Lower leg skin (tissue), 4 donors: ENCODE measurements at regions not wholly inside any gene's neighbourhood (a gene's known extent, or its start where the extent isn't known, plus 50 kb on each side); places are given as distances from the start of the nearest gene placed in this dataset.

Source experiments
- DNase-seq, 2 donors: peaks; one replicate each; pipeline ENCODE4 v3.0.0-alpha.2; 2019; ENCODE audit warnings: low spot score in 2 of 2
- H3K4me3 ChIP-seq: fragments of 200-600 bp; sonication (generic); 2 replicates; pipeline ENCODE4 v1.5.1; 2017; ENCODE audit warnings: mild to moderate bottlenecking, low read depth; ENCODE audit not compliant: poor library complexity, severe bottlenecking
- CTCF ChIP-seq, 3 donors: fragments of 450-650 bp; IDR thresholded peaks; one replicate each; pipeline ENCODE4 v1.5.1; 2016; ENCODE audit warnings: antibody characterized with exemption in 3 of 3, mild to moderate bottlenecking in 3 of 3, moderate library complexity in 2 of 3
- POLR2A ChIP-seq, 2 donors: fragments of 450-650 bp; IDR thresholded peaks; one replicate each; pipeline ENCODE4 v1.6.1; 2016 to 2017; ENCODE audit warnings: antibody characterized with exemption in 2 of 2, mild to moderate bottlenecking in 1 of 2, moderate library complexity in 1 of 2
- WGBS, 2 donors: methylation state at CpG; one replicate each; pipeline ENCODE4 v1.1.5; 2018; 5-methylcytosine and 5-hydroxymethylcytosine counted together
- intact Hi-C: fragments of 100-400 bp; cut with DNase I; formaldehyde crosslinking; loops from one replicate; pipeline ENCODE4 v1.15.0; 2023; ENCODE audit warnings: low total_unique reads

GRCh38 chr2:60047944-60048525 lies 505.4 kb downstream of the BCL11A start:
- WGBS, 2 donors = 52 to 59% methylated on average over 4 of the region's 4 CpGs
- no peak overlapping the region for H3K4me3 ChIP-seq
- intact Hi-C loops = no loop called here
- TF ChIP-seq POLR2A (IDR thresholded peaks at IDR 0.05) = no peak
- DNase-seq = no peak

GRCh38 chr2:60047347-60047746 lies 506.1 kb downstream of the BCL11A start:
- no peak for TF ChIP-seq CTCF (IDR thresholded peaks at IDR 0.05)
- TF ChIP-seq POLR2A (IDR thresholded peaks at IDR 0.05) = no peak
- intact Hi-C loops = no loop called here
- WGBS, 2 donors = 96% methylated on average over 2 of the region's 2 CpGs
- no peak for DNase-seq
- H3K4me3 ChIP-seq = no peak overlapping the region

- DNase-seq = no peak
- intact Hi-C loops = no loop called here
- WGBS, 2 donors = 83 to 96% methylated on average over 4 of the region's 4 CpGs
- H3K4me3 ChIP-seq = no peak overlapping the region
- TF ChIP-seq CTCF (IDR thresholded peaks at IDR 0.05) (no peak), POLR2A (IDR thresholded peaks at IDR 0.05) (no peak)
Observed at GRCh38 chr2:60046529-60046928, 506.9 kb downstream of the BCL11A start.

GRCh38 chr2:60045456-60045855 lies 508.0 kb downstream of the BCL11A start:
- no peak for DNase-seq
- intact Hi-C loops = no loop called here
- WGBS, 2 donors = 69 to 81% methylated on average over 1 of the region's 1 CpG
- no peak for TF ChIP-seq POLR2A (IDR thresholded peaks at IDR 0.05)
- TF ChIP-seq CTCF (IDR thresholded peaks at IDR 0.05) = no peak
- H3K4me3 ChIP-seq = no peak overlapping the region

GRCh38 chr2:60044484-60044883 lies 509.0 kb downstream of the BCL11A start:
- no peak for DNase-seq
- 59 to 69% methylated on average over 1 of the region's 1 CpG for whole genome bisulfite sequencing, 2 donors
- H3K4me3 ChIP-seq = no peak overlapping the region
- intact Hi-C loops = no loop called here
- TF ChIP-seq POLR2A (IDR thresholded peaks at IDR 0.05) (no peak), CTCF (IDR thresholded peaks at IDR 0.05) (no peak)

GRCh38 chr2:60042023-60042422 lies 511.4 kb downstream of the BCL11A start:
- no peak overlapping the region for H3K4me3 ChIP-seq
- TF ChIP-seq POLR2A (IDR thresholded peaks at IDR 0.05) (no peak), CTCF (IDR thresholded peaks at IDR 0.05) (no peak)
- intact Hi-C loops = no loop called here
- 57 to 62% methylated on average over 3 of the region's 3 CpGs for WGBS, 2 donors
- no peak for DNase-seq
